ENCODE measurements at regions not wholly inside any gene's neighbourhood (a gene's known extent, or its start where the extent isn't known, plus 50 kb on each side); places are given as distances from the start of the nearest gene placed in this dataset.
"Not testable (repeated sequence)": the region's sequence is repeated elsewhere in the genome, so short reads cannot be mapped to it uniquely, and the experiment has no call there.

- no peaks in the 10 kb centered on the region for H3K36me3 Mint-ChIP-seq (ENCODE audit: insufficient read depth, unreplicated experiment)
- no peaks in the 10 kb centered on the region for H3K9me3 Mint-ChIP-seq (ENCODE audit: low read depth, unreplicated experiment)
- no peaks in the 10 kb centered on the region for H3K4me1 Mint-ChIP-seq (ENCODE audit: low read depth, unreplicated experiment)
- no peak overlapping the region for H3K27ac Mint-ChIP-seq (ENCODE audit: unreplicated experiment)
- no peak for TF ChIP-seq CTCF (IDR thresholded peaks at IDR 0.05; ENCODE audit: unreplicated experiment)
- H3K27me3 Mint-ChIP-seq (ENCODE audit: unreplicated experiment): no peaks in the 10 kb centered on the region
- CTCF ChIA-PET: no interaction called here
- DNase-seq: no peak
- no peak overlapping the region for H3K4me3 Mint-ChIP-seq (ENCODE audit: low read depth, unreplicated experiment)
- no TSS peak for BruUV-seq (replicated peaks)
- intact Hi-C loops (cut with micrococcal nuclease; ENCODE audit: unreplicated experiment): no loop called here
These were observed 61.8 kb upstream of the SH3RF1 start for GRCh38 chr4:169332583-169332982.

GRCh38 chr4:169330811-169331210 is 60.1 kb upstream of the SH3RF1 start:
- Mint-ChIP-seq H3K9me3 (ENCODE audit: low read depth, unreplicated experiment) (no peaks in the 10 kb centered on the region), H3K4me1 (ENCODE audit: low read depth, unreplicated experiment) (no peaks in the 10 kb centered on the region), H3K27ac (ENCODE audit: unreplicated experiment) (no peak overlapping the region), H3K36me3 (ENCODE audit: insufficient read depth, unreplicated experiment) (no peaks in the 10 kb centered on the region), H3K27me3 (ENCODE audit: unreplicated experiment) (no peaks in the 10 kb centered on the region), H3K4me3 (ENCODE audit: low read depth, unreplicated experiment) (no peak overlapping the region)
- no peak for TF ChIP-seq CTCF (IDR thresholded peaks at IDR 0.05; ENCODE audit: unreplicated experiment)
- BruUV-seq (replicated peaks): no TSS peak
- CTCF ChIA-PET: no interaction called here
- intact Hi-C loops (cut with micrococcal nuclease; ENCODE audit: unreplicated experiment): no loop called here
- no peak for DNase-seq

GRCh38 chr4:169330095-169330494 is 59.3 kb upstream of the SH3RF1 start:
- intact Hi-C loops (cut with micrococcal nuclease; ENCODE audit: unreplicated experiment): no loop called here
- no peaks in the 10 kb centered on the region for H3K4me1 Mint-ChIP-seq (ENCODE audit: low read depth, unreplicated experiment)
- H3K27ac Mint-ChIP-seq (ENCODE audit: unreplicated experiment): no peak overlapping the region
- peaks cover 1% of the 10 kb centered on the region for H3K9me3 Mint-ChIP-seq (ENCODE audit: low read depth, unreplicated experiment)
- no peaks in the 10 kb centered on the region for H3K36me3 Mint-ChIP-seq (ENCODE audit: insufficient read depth, unreplicated experiment)
- no peak overlapping the region for H3K4me3 Mint-ChIP-seq (ENCODE audit: low read depth, unreplicated experiment)
- CTCF ChIA-PET: interaction anchor here (0.6 to 0.7 kb wide), 2 partner anchors 80 to 143 kb away, joined by 3 read pairs; no protein-coding TSS in a partner anchor
- no peaks in the 10 kb centered on the region for H3K27me3 Mint-ChIP-seq (ENCODE audit: unreplicated experiment)
- no TSS peak for BruUV-seq (replicated peaks)
- TF ChIP-seq CTCF (IDR thresholded peaks at IDR 0.05; ENCODE audit: unreplicated experiment): no peak
- DNase-seq: no peak

GRCh38 chr4:169327951-169328350 is 57.2 kb upstream of the SH3RF1 start:
- intact Hi-C loops (cut with micrococcal nuclease; ENCODE audit: unreplicated experiment): no loop called here
- no peak for TF ChIP-seq CTCF (IDR thresholded peaks at IDR 0.05; ENCODE audit: unreplicated experiment)
- Mint-ChIP-seq H3K27me3 (ENCODE audit: unreplicated experiment) (no peaks in the 10 kb centered on the region), H3K4me1 (ENCODE audit: low read depth, unreplicated experiment) (no peaks in the 10 kb centered on the region), H3K4me3 (ENCODE audit: low read depth, unreplicated experiment) (no peak overlapping the region), H3K9me3 (ENCODE audit: low read depth, unreplicated experiment) (peaks cover 3% of the 10 kb centered on the region), H3K36me3 (ENCODE audit: insufficient read depth, unreplicated experiment) (no peaks in the 10 kb centered on the region), H3K27ac (ENCODE audit: unreplicated experiment) (no peak overlapping the region)
- no peak for DNase-seq
- no TSS peak for BruUV-seq (replicated peaks)
- CTCF ChIA-PET: no interaction called here

GRCh38 chr4:169323925-169324324 is 53.2 kb upstream of the SH3RF1 start:
- DNase-seq; H3K27me3 Mint-ChIP-seq (ENCODE audit: unreplicated experiment); H3K9me3 Mint-ChIP-seq (ENCODE audit: low read depth, unreplicated experiment); H3K4me1 Mint-ChIP-seq (ENCODE audit: low read depth, unreplicated experiment); intact Hi-C loops (cut with micrococcal nuclease; ENCODE audit: unreplicated experiment); H3K36me3 Mint-ChIP-seq (ENCODE audit: insufficient read depth, unreplicated experiment); H3K27ac Mint-ChIP-seq (ENCODE audit: unreplicated experiment); H3K4me3 Mint-ChIP-seq (ENCODE audit: low read depth, unreplicated experiment); BruUV-seq (replicated peaks); CTCF ChIA-PET: not testable (repeated sequence)

- DNase-seq; BruUV-seq (replicated peaks); H3K4me1 Mint-ChIP-seq (ENCODE audit: low read depth, unreplicated experiment); intact Hi-C loops (cut with micrococcal nuclease; ENCODE audit: unreplicated experiment); H3K4me3 Mint-ChIP-seq (ENCODE audit: low read depth, unreplicated experiment); H3K36me3 Mint-ChIP-seq (ENCODE audit: insufficient read depth, unreplicated experiment); CTCF ChIA-PET; H3K9me3 Mint-ChIP-seq (ENCODE audit: low read depth, unreplicated experiment); H3K27ac Mint-ChIP-seq (ENCODE audit: unreplicated experiment): not testable (repeated sequence)
- H3K27me3 Mint-ChIP-seq (ENCODE audit: unreplicated experiment): peaks cover 12% of the 10 kb centered on the region
These were observed 52.1 kb upstream of the SH3RF1 start for GRCh38 chr4:169322833-169323232.
